ENCODE measurements at regions not wholly inside any gene's neighbourhood (a gene's known extent, or its start where the extent isn't known, plus 50 kb on each side); places are given as distances from the start of the nearest gene placed in this dataset.

- TF ChIP-seq EZH2 (IDR thresholded peaks at IDR 0.05; ENCODE audit: borderline replicate concordance, low read depth, low read length, severe bottlenecking) (no peak), CTCF (IDR thresholded peaks at IDR 0.05; ENCODE audit: borderline replicate concordance, extremely low read depth, low read length, poor library complexity, severe bottlenecking) (no peak)
Measured at GRCh38 chr21:18741954-18742353, 338.4 kb upstream of the TMPRSS15 start.

Measured in DND-41 (cell line).